HG02938 (cell line): ENCODE measurements at regions not wholly inside any gene's neighbourhood (a gene's known extent, or its start where the extent isn't known, plus 50 kb on each side); places are given as distances from the start of the nearest gene placed in this dataset.
"Not testable (repeated sequence)": the region's sequence is repeated elsewhere in the genome, so short reads cannot be mapped to it uniquely, and the experiment has no call there.

Experiments
- ATAC-seq: cut with Tn5 transposase; IDR thresholded peaks from one replicate; pipeline ENCODE4 v1.9.1; 2021; ENCODE audit warnings: mild to moderate bottlenecking, moderate library complexity; ENCODE audit not compliant: unreplicated experiment

GRCh38 chr10:5268743-5269142, 72.1 kb downstream of the AKR1C4 start:
- ATAC-seq = no peak

- no peak for ATAC-seq
These were observed 73.2 kb downstream of the AKR1C4 start for GRCh38 chr10:5269791-5270190.

DNA sequence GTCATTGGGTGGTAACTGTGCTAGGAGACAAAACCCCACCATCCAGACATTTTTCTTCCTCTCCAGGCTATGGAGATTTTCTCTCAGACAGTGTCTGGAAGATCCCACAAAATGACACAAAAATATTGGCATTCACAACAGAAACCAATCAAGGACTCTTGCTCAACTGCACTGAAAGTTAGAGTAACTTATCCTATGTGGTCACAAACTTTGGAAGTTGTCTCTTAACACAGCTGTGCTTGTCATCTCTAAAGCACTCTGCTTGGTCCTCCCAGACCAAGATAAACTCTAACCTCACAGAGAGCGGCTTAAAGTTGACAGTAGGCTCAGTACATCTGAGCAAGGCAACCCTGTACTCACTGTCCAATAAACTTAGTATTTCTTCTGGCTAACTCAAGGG, 74.9 kb downstream of the AKR1C4 start:
- no peak for ATAC-seq

- no peak for ATAC-seq
These were observed 75.6 kb downstream of the AKR1C4 start for GRCh38 chr10:5272065-5272803.

- ATAC-seq = no peak
These were observed 78.2 kb downstream of the AKR1C4 start for GRCh38 chr10:5274795-5275194.

GRCh38 chr10:5281356-5281755, 83.4 kb upstream of the UCN3 start:
- ATAC-seq = no peak

- ATAC-seq = no peak
These were observed 82.6 kb upstream of the UCN3 start for GRCh38 chr10:5282137-5282536.

DNA sequence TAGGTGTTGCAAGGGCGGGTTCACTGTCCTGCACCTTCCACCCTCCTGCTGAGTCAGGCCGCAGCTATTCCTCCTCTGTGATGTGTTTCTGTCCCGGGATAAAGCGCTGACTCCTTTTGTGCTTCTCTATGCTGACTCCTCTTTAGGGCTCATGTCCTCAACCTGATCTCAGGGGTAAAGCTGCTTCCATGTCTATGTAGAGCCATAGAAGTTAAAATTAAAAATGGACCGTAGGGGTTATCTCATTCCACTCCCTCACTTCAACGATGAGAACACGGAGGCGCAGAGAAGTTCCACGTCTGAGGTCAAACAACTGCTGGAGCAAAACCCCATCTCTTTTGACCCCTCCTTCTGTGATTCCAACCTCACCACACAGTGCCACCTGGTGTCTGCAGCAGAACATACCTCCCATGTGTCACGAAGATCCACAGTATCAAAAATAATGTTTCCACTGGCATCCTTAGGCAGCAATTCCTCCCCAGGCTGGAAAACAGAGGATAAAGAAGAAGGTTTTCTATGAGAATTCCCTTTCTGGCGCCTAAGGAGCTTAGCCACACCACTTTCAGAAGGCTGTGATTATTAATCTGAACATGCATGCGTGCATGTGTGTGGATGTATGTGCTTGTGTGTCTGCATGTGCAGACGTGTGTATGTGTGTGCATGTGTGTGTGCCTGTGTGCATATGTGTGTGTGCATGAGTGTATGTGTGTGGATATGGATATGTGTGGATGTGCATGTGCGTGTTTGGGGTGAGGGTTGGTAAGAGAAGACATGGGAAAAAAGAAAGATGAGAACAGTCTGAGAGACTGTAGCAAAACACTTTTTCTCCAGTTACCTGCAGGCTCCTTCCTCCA, 81.2 kb upstream of the UCN3 start:
- ATAC-seq = peak; percentile 80

DNA sequence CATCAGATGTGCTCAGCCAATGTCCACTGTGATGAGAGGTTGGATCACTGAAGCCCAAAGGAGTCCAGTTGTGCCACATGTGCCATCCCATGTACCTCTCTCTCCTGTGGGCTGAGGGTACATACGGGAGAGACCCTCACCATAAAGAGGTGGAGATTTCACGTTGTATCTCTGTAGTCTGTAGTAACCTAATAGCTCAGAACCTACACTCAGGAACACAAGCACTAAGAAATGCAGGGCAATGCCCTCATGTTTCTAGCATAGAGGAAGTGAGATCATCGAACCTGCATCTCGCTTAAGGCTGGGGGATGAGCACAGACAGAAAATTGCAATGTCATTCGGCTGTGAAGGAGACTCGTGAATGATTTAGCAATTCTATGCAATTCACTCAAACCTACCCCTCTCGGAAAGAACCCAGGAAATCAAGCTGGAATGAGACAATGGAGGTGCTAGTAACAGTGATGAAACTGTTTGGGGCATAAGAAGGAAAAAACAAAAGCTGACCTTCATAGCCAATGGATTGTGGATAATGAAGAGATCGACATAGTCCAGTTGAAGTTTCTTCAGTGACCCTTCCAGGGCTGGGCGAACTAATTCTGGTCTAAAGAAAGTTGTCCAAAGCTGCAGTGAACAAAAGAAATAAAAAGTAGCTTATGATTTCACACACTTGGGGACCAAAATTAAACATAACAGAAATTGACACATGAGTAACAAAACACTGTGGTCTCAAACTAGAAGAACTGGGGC, 80.3 kb upstream of the UCN3 start:
- ATAC-seq = peak; percentile 69

- ATAC-seq = no peak
These were observed 79.6 kb upstream of the UCN3 start for GRCh38 chr10:5285186-5285585.

- no peak for ATAC-seq
These were observed 76.4 kb upstream of the UCN3 start for GRCh38 chr10:5288359-5288758.

GRCh38 chr10:5289228-5289627, 75.5 kb upstream of the UCN3 start:
- not testable (repeated sequence) for ATAC-seq

DNA sequence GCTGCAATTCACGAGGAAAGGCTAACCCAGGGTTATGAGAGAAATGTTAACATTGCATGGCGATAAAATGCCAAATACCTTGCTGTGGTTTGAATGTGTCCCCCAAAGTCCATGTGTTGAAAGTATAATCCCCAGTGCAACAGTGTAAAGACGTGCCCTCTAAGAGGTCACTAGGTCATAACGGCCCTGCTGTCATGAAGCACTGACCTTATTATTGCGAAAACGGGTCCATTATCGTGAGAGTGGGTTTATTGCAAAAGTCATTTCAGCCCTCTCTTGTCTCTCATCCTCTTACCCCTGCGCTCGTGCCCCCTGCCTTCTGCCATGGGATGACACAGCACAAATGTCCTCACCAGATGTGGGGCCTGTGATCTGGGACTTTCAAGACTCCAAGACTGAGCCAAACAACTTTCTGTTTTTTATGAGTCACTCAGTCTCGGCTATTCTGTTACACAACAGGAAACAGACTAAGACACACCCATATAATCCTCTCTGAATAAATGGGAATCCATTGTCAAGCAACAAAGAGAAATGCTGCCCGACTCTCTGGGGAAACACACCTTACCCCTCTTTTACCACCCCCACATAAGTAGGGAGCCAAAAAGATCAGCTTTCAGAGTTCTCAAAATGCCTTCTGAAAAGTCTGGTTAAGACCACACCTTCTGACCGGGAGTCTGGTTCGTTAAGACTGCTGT, 73.1 kb upstream of the UCN3 start:
- peak; percentile 72 for ATAC-seq

DNA sequence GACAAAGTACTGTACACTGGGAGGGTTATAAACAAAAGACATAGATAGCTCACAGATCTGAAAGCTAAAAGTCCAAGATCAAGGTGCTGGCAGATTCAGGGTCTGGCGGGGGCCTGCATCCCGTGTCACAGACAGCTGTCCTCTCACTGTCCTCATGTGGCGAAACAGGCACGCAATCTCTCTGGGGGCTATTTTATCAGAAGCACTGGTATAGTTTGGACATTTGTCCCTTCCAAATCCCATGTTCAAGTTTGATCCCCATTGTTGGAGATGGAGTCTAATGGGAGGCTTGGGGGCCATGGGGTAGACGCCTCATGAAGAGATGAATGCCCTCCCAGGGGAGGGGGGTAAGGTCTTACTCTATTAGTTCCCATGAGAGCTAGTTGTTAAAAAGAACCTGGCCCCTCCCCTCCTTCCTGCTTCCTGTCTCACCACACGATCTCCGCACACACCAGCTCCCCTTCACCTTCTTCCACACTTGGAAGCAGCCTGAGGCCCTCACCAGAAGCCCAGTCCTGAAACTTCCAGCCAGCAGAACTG, 72.5 kb upstream of the UCN3 start:
- ATAC-seq = no peak

DNA sequence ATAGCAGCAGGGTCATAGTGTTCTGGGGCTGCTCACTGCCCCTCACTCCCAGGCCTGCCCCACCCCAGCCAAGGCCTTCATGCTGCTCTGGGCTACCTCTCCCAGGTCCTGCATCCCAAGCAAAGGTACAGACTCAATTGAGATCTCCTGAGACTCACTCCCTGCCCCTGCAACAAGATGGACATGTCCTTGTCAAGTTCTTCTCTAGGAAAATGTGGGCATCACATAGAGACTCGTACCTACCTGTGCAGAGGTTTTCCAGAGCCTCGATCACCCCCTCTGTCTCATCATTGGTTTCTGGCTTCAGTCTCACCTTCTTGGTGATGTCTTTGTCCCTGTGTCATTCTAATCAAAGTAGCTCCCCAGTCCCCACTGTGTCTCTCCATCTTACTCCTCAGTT, 71.8 kb upstream of the UCN3 start:
- not testable (repeated sequence) for ATAC-seq

- no peak for ATAC-seq
These were observed 70.8 kb upstream of the UCN3 start for GRCh38 chr10:5293691-5294550.

GRCh38 chr10:5297466-5297865, 67.3 kb upstream of the UCN3 start:
- no peak for ATAC-seq

DNA sequence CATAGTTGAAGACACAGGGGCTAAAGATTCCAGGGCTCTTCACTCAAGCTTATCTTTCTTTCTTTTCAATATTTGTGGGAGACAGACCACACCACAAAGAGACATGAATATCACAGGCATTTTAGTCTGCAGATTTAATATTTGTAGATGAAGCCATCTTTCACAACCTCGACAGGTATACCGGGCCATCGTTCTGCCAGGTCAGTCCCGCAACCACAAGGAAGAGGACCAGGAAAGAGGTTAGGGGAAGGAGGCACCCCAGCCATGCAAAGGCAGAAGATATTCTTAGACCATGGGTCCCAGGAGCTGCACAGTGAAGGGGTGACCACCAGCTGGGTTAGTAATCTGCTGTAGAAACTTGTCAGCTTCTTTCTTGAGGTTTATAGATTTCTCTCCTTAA, 66.8 kb upstream of the UCN3 start:
- no peak for ATAC-seq

GRCh38 chr10:5299950-5300349, 64.8 kb upstream of the UCN3 start:
- ATAC-seq = no peak

DNA sequence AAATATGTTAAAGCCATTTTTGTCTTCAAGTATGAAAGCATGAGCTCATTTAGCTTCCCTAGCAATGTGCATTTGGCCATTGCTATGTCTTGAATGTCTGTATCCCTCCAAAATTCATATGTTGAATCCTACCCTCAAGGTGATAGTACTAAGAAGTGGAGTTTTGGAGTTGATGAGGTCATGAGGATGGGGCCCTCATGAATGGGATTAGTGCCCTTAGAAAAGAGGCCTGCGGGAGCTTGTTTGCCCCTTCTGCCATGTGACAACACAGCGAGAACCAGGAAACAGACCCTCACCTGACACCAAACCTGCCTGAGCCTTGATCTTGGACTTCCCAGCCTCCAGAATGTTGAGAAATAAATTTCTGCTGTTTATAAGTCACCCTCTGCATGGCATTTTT, 61.3 kb upstream of the UCN3 start:
- no peak for ATAC-seq
